ENCODE measurements at regions not wholly inside any gene's neighbourhood (a gene's known extent, or its start where the extent isn't known, plus 50 kb on each side); places are given as distances from the start of the nearest gene placed in this dataset.

DNA sequence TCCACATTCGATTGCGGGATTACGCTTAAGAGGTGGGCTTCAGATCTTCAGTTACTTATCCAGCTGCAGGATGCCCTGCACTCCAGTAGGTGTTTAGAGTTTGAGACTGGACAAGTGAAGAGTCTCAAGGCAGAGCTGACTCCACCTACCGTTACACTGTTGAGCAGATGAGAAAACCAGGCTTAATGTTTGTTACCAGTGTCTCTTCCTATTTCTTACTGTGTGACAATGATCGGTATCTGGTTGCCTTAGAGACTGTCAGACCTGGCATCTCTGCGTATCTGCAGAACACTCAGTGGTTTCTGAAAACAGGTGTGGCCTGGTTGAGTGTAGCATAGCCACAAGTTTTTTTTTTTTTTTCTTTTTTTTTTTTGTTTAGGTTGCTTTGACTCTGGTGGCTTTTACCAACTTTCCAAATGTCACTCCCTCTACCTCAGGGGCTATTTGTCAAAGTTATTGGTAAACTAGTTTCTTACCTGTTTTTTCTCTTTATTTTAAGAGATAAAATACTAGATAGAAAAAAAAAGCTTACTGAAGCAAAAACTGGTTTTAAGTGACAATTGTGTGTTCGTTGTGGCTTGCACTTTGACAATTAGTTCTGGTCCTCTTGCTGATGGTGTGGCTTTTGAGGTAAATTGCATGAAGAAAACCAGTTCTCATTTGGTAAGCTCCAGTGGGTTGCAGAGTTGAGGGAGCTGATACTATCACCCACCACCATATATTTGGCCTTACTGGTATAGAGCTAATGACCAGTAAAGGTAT is 284.8 kb downstream of the ETS1 start:
- TF ChIP-seq ZNF8 (CRISPR knock-in tag; IDR thresholded peaks at IDR 0.05), result no peak
- no peak for TF ChIP-seq PATZ1 (CRISPR knock-in tag; IDR thresholded peaks at IDR 0.05; ENCODE audit: borderline replicate concordance)
- TF ChIP-seq RARB (CRISPR knock-in tag; IDR thresholded peaks at IDR 0.05), result no peak
- TF ChIP-seq, protein P1, sequence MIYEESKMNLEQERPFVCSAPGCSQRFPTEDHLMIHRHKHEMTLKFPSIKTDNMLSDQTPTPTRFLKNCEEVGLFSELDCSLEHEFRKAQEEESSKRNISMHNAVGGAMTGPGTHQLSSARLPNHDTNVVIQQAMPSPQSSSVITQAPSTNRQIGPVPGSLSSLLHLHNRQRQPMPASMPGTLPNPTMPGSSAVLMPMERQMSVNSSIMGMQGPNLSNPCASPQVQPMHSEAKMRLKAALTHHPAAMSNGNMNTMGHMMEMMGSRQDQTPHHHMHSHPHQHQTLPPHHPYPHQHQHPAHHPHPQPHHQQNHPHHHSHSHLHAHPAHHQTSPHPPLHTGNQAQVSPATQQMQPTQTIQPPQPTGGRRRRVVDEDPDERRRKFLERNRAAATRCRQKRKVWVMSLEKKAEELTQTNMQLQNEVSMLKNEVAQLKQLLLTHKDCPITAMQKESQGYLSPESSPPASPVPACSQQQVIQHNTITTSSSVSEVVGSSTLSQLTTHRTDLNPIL (CRISPR knock-in tag; IDR thresholded peaks at IDR 0.05; ENCODE audit: low read depth), result no peak
- TF ChIP-seq POU6F1 (CRISPR knock-in tag; IDR thresholded peaks at IDR 0.05; ENCODE audit: borderline replicate concordance, low read depth), result no peak
- TF ChIP-seq BACH2 (CRISPR knock-in tag; IDR thresholded peaks at IDR 0.05; ENCODE audit: borderline replicate concordance), result no peak
